Vagina (tissue), 2 donors: ENCODE measurements at regions not wholly inside any gene's neighbourhood (a gene's known extent, or its start where the extent isn't known, plus 50 kb on each side); places are given as distances from the start of the nearest gene placed in this dataset.

Source experiments
- DNase-seq, 2 donors: peaks; one replicate each; pipeline ENCODE4 v3.0.0-alpha.2; 2017; ENCODE audit errors: extremely low spot score in 2 of 2
- H3K27ac ChIP-seq: fragments of 200-600 bp; sonication (generic); one replicate; pipeline ENCODE4 v1.5.1; 2019
- H3K27me3 ChIP-seq: fragments of 200-600 bp; sonication (generic); one replicate; pipeline ENCODE4 v1.5.1; 2019
- H3K36me3 ChIP-seq, 2 donors: fragments of 200-600 bp; sonication (generic); one replicate each; pipeline ENCODE4 v1.5.1; 2017 to 2019
- H3K4me1 ChIP-seq: fragments of 200-600 bp; sonication (generic); one replicate; pipeline ENCODE4 v1.5.1; 2019
- H3K4me3 ChIP-seq, 2 donors: fragments of 200-600 bp; sonication (generic); 1 replicate in 1 of 2; 2 replicates in 1 of 2; pipeline ENCODE4 v1.5.1; 2016 to 2019
- H3K9me3 ChIP-seq: fragments of 200-600 bp; sonication (generic); one replicate; pipeline ENCODE4 v1.5.1; 2019
- POLR2A ChIP-seq, 2 donors: fragments of 450-650 bp; IDR thresholded peaks; one replicate each; pipeline ENCODE4 v1.6.1; 2017; ENCODE audit warnings: antibody characterized with exemption in 2 of 2, mild to moderate bottlenecking in 2 of 2, moderate library complexity in 2 of 2
- POLR2AphosphoS5 ChIP-seq, 2 donors: sonication (generic); formaldehyde crosslinking; IDR thresholded peaks; one replicate each; pipeline ENCODE4 v1.9.0; 2017; ENCODE audit warnings: antibody characterized with exemption in 2 of 2, mild to moderate bottlenecking in 2 of 2, low read depth in 1 of 2; ENCODE audit not compliant: insufficient read depth in 1 of 2
- intact Hi-C: fragments of 100-400 bp; cut with DNase I; formaldehyde crosslinking; loops from one replicate; pipeline ENCODE4 v1.15.1; 2023
- TF ChIP-seq, protein P1 (sequence below), 3 experiments: fragments of 450-650 bp in 2 of 3; fragments of 200-600 bp in 1 of 3; sonication (generic) in 1 of 3; IDR thresholded peaks; one replicate each; pipeline ENCODE4 v1.5.1; 2017 to 2019; ENCODE audit warnings: antibody characterized with exemption in 3 of 3, mild to moderate bottlenecking in 2 of 3, moderate library complexity in 2 of 3

DNA sequence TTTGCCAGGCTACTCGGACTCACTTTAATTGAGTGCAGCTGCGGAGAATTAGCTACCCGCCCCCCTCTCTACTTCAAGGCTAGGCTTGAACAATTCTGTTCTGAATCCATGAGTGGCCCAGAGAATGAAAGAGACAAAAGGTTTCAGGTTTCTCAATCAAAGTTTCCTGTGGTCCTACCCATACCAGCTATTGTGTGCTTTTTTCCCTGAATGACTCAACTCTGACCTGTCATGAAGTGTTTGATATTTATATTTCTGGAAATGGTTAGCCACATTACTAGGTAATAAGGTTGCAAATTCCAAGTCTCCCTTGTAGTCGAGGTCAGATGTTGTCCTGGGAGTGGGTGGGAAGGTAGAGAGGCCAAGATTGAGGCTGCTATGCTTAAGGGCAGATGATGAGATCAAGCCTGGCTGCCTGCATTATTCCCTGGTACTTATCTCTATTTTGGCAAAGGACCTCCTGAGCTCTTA, 392.7 kb upstream of the TBL1XR1 start:
- peak overlapping the region; percentile 39 for H3K27ac ChIP-seq
- H3K4me1 ChIP-seq = peaks cover 46% of the 10 kb centered on the region
- no peaks in the 10 kb centered on the region for H3K9me3 ChIP-seq
- DNase-seq = no peak
- no peaks in the 10 kb centered on the region for H3K27me3 ChIP-seq
- H3K36me3 ChIP-seq = no peaks in the 10 kb centered on the region
- H3K4me3 ChIP-seq = no peak overlapping the region
- intact Hi-C loops = no loop called here
- TF ChIP-seq POLR2A (IDR thresholded peaks at IDR 0.05) (no peak), POLR2AphosphoS5 (IDR thresholded peaks at IDR 0.05; ENCODE audit: insufficient read depth in 1 of 2, low read depth in 1 of 2) (peak in 1 of 2 donors; percentile 48)
- TF ChIP-seq, protein P1, sequence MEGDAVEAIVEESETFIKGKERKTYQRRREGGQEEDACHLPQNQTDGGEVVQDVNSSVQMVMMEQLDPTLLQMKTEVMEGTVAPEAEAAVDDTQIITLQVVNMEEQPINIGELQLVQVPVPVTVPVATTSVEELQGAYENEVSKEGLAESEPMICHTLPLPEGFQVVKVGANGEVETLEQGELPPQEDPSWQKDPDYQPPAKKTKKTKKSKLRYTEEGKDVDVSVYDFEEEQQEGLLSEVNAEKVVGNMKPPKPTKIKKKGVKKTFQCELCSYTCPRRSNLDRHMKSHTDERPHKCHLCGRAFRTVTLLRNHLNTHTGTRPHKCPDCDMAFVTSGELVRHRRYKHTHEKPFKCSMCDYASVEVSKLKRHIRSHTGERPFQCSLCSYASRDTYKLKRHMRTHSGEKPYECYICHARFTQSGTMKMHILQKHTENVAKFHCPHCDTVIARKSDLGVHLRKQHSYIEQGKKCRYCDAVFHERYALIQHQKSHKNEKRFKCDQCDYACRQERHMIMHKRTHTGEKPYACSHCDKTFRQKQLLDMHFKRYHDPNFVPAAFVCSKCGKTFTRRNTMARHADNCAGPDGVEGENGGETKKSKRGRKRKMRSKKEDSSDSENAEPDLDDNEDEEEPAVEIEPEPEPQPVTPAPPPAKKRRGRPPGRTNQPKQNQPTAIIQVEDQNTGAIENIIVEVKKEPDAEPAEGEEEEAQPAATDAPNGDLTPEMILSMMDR (IDR thresholded peaks at IDR 0.05) = no peak

DNA sequence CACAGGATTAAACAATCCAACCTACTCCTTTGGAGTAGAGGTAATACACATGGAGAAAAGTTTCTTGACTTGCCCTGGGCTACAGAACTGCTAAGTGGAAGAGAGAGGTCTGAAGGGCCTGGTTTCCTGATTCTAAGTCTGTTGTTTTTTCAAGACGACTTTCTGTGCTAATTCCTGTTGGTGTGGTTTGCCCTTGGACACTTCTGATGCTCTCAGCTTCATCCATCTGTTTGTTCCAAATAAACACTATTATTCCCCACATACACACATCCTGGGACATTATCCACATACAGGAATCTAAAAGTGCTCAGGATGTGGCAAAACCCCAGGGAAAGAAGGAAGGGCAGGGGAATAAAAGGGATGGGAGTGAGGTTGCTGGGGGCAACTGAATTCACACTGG, 393.5 kb upstream of the TBL1XR1 start:
- no peak overlapping the region for H3K4me3 ChIP-seq
- TF ChIP-seq, protein P1 (IDR thresholded peaks at IDR 0.05) = no peak
- TF ChIP-seq POLR2AphosphoS5 (IDR thresholded peaks at IDR 0.05; ENCODE audit: insufficient read depth in 1 of 2, low read depth in 1 of 2) = no peak
- no peak for TF ChIP-seq POLR2A (IDR thresholded peaks at IDR 0.05)
- H3K4me1 ChIP-seq = peaks cover 51% of the 10 kb centered on the region
- H3K27me3 ChIP-seq = no peaks in the 10 kb centered on the region
- peak overlapping the region; percentile 58 for H3K27ac ChIP-seq
- H3K9me3 ChIP-seq = no peaks in the 10 kb centered on the region
- DNase-seq = no peak
- H3K36me3 ChIP-seq = no peaks in the 10 kb centered on the region
- intact Hi-C loops = no loop called here

DNA sequence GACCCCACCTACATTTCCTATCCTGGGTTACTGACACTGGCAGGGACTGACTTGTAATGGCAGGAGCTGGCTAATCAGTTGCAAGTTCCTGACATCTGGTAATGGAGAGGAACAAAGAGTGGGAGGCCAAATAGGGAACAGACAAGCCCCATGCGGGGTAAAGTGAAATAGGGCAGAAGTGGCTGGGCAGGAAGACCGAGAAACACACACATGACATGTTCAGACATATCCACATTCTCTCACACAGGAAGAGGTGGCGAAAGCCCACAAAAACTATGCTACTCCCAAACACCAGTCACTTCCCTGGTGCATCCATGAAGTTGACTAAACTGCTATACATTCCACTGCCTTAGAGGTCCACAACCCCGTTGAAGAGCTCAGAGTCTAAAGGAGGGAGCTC, 394.1 kb upstream of the TBL1XR1 start:
- TF ChIP-seq, protein P1 (IDR thresholded peaks at IDR 0.05) = no peak
- TF ChIP-seq POLR2A (IDR thresholded peaks at IDR 0.05) (no peak), POLR2AphosphoS5 (IDR thresholded peaks at IDR 0.05; ENCODE audit: insufficient read depth in 1 of 2, low read depth in 1 of 2) (no peak)
- no peak overlapping the region for H3K4me3 ChIP-seq
- H3K36me3 ChIP-seq = no peaks in the 10 kb centered on the region
- H3K27me3 ChIP-seq = no peaks in the 10 kb centered on the region
- intact Hi-C loops = no loop called here
- DNase-seq = no peak
- H3K27ac ChIP-seq = peak overlapping the region; percentile 58
- peaks cover 56% of the 10 kb centered on the region for H3K4me1 ChIP-seq
- H3K9me3 ChIP-seq = no peaks in the 10 kb centered on the region

DNA sequence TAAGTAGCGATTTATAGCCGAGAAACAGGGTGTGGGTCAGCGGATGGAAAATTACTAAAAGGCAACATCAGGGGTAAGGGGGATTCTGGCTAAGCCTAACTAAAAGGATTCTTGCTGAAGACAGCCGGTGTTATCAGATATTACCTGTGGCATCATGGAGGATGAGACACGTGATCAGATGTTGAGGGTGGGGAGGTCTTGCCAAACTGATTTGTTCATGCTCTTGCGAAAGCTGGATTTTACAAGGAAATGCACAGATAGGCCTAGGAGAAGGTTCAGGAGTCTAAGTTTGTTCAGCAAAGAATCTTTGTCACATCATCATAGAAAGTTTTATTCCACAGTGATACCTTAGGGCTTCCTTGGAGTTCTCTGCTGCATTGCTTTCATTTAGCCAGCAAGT, 396.8 kb upstream of the TBL1XR1 start:
- intact Hi-C loops = no loop called here
- TF ChIP-seq, protein P1 (IDR thresholded peaks at IDR 0.05) = no peak
- Histone ChIP-seq H3K4me3 (no peak overlapping the region), H3K9me3 (no peaks in the 10 kb centered on the region), H3K27ac (no peak overlapping the region), H3K27me3 (no peaks in the 10 kb centered on the region), H3K36me3 (no peaks in the 10 kb centered on the region), H3K4me1 (peaks cover 82% of the 10 kb centered on the region)
- no peak for DNase-seq

DNA sequence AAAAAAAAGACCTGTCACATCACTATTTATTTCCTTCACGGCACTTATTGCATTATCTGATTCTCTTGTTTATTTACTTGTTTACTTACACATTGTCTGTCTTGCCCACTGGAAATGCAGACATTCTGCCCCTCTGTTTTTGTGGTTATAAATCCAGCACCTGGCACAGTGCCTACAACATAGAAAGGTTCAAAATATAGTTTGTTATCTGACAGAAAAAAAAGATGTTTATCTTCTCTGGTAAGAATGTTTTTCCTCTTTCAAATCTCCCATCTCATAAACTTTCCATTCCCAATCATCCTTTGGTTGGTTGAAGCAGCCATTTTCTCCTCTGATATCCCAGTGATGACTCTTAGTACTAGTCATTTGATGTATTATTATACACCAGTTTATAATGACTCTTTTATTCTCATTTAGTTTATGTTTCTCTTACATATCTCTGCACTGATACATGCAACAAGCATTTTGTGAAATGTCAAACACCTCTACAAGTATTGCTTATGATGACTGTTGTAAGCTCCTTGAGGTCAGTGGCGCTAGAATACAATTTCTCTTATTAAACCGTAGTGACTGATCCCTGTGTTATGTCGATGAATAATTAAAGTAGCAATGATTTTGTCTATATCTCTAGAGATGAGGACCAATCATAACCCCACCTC, 398.4 kb upstream of the TBL1XR1 start:
- no peaks in the 10 kb centered on the region for H3K27me3 ChIP-seq
- no peak for DNase-seq
- intact Hi-C loops = no loop called here
- TF ChIP-seq, protein P1 (IDR thresholded peaks at IDR 0.05) = no peak
- no peak for TF ChIP-seq POLR2A (IDR thresholded peaks at IDR 0.05)
- no peak for TF ChIP-seq POLR2AphosphoS5 (IDR thresholded peaks at IDR 0.05; ENCODE audit: insufficient read depth in 1 of 2, low read depth in 1 of 2)
- H3K9me3 ChIP-seq = no peaks in the 10 kb centered on the region
- H3K36me3 ChIP-seq = no peaks in the 10 kb centered on the region
- H3K27ac ChIP-seq = no peak overlapping the region
- H3K4me3 ChIP-seq = no peak overlapping the region
- H3K4me1 ChIP-seq = peaks cover 80% of the 10 kb centered on the region
